K562 (cell line): ENCODE measurements at regions not wholly inside any gene's neighbourhood (a gene's known extent, or its start where the extent isn't known, plus 50 kb on each side); places are given as distances from the start of the nearest gene placed in this dataset.
A peak's percentile ranks its signal among the peaks of the same experiment; 100 is the strongest.
"Not testable (repeated sequence)": the region's sequence is repeated elsewhere in the genome, so short reads cannot be mapped to it uniquely, and the experiment has no call there.

Experiments
- ATAC-seq: fragments of 200-7000 bp; cut with Tn5 transposase; 3 replicates; pipeline ENCODE4 v1.9.1; 2020; ENCODE audit warnings: moderate library complexity
- BruUV-seq: library from RNA; stranded (reverse); fragments of 400-500 nt; replicated peaks from 2 replicates; lab custom pipeline; 2021; lab: Mats Ljungman, UMichigan
- CTCF ChIA-PET: fragments of 300-600 bp; formaldehyde crosslinking; extraction: SDS; loops from one replicate; lab custom pipeline; 2021; ENCODE audit warnings: low intra/inter-chr PET ratio; lab: Yijun Ruan, JAX
- POLR2A ChIA-PET: fragments of 300-600, 350-650 bp; sonication (Branson Sonifier 250); formaldehyde crosslinking; extraction: SDS; loops from one replicate; lab custom pipeline; 2021; ENCODE audit warnings: antibody characterized with exemption, inconsistent platforms; lab: Yijun Ruan, JAX
- DNase-seq, 4 experiments: peaks; one replicate each; pipeline versions ENCODE4 v3.0.0 to v3.0.0-alpha.2; 2011 to 2018; ENCODE audit warnings: low spot score in 3 of 4, mixed read lengths in 3 of 4; ENCODE audit errors: extremely low read depth in 1 of 4
- FAIRE-seq: peaks from 2 replicates; lab custom pipeline; 2011; peaks lifted over from hg19 to GRCh38; lab: Jason Lieb, UNC
- H2AFZ ChIP-seq: 2 replicates; pipeline ENCODE4 v1.6.0; 2011; ENCODE audit warnings: low read depth, low read length, control low read depth, inconsistent platforms
- H3K27ac ChIP-seq: fragments of 200-600 bp; 3 replicates; pipeline ENCODE4 v1.8.0; 2011; ENCODE audit warnings: low read depth, mild to moderate bottlenecking, control low read depth, inconsistent platforms, low read length, moderate library complexity, mixed read lengths; ENCODE audit errors: extremely low read depth
- H3K27me3 ChIP-seq, 2 experiments: fragments of 300-600 bp in 1 of 2; 2 replicates in 1 of 2; 3 replicates in 1 of 2; pipeline versions ENCODE4 v1.6.0 to v1.8.0; 2011; ENCODE audit warnings: inconsistent platforms in 2 of 2, low read length in 2 of 2, mild to moderate bottlenecking in 1 of 2, mixed read lengths in 1 of 2, moderate library complexity in 1 of 2; ENCODE audit not compliant: control insufficient read depth in 2 of 2, insufficient read depth in 2 of 2
- H3K36me3 ChIP-seq: fragments of 300-600 bp; 3 replicates; pipeline ENCODE4 v1.8.0; 2011; ENCODE audit warnings: mild to moderate bottlenecking, low read length, inconsistent platforms; ENCODE audit not compliant: control insufficient read depth, insufficient read depth
- H3K4me1 ChIP-seq, 2 experiments: fragments of 200-600 bp in 1 of 2; replicated peaks in 1 of 2; 2 replicates in 1 of 2; 3 replicates in 1 of 2; pipeline versions ENCODE4 v1.5.1 to v1.8.0; 2011; ENCODE audit warnings: inconsistent platforms in 2 of 2, low read length in 2 of 2, mild to moderate bottlenecking in 1 of 2, mixed read lengths in 1 of 2, moderate library complexity in 1 of 2; ENCODE audit not compliant: control insufficient read depth in 2 of 2, insufficient read depth in 2 of 2
- H3K4me2 ChIP-seq: 2 replicates; pipeline ENCODE4 v1.6.1; 2011; ENCODE audit warnings: low read length, control low read depth, inconsistent platforms, mixed read lengths; ENCODE audit not compliant: insufficient read depth
- H3K4me3 ChIP-seq: fragments of 200-600 bp; sonication (generic), shearing (Covaris generic); 2 replicates; pipeline ENCODE4 v1.5.1; 2016; ENCODE audit warnings: control low read depth, inconsistent platforms
- H3K79me2 ChIP-seq: fragments of 200-600 bp; 3 replicates; pipeline ENCODE4 v1.8.0; 2011; ENCODE audit warnings: low read length, inconsistent platforms; ENCODE audit not compliant: control insufficient read depth, insufficient read depth
- H3K9ac ChIP-seq, 2 experiments: 2 replicates each; pipeline versions ENCODE4 v1.6.0 to v1.6.1; 2011; ENCODE audit warnings: low read depth in 2 of 2, low read length in 2 of 2, control low read depth in 1 of 2, inconsistent platforms in 1 of 2, mild to moderate bottlenecking in 1 of 2, mixed read lengths in 1 of 2; ENCODE audit not compliant: insufficient read depth in 1 of 2
- H3K9me1 ChIP-seq: one replicate; pipeline ENCODE4 v1.6.0; 2011; ENCODE audit warnings: inconsistent platforms, mild to moderate bottlenecking, low read length, moderate library complexity; ENCODE audit not compliant: control insufficient read depth, insufficient read depth
- H3K9me3 ChIP-seq: replicated peaks from 2 replicates; pipeline ENCODE4 v1.5.1; 2011; ENCODE audit warnings: low read depth, low read length, inconsistent platforms; ENCODE audit not compliant: control insufficient read depth, insufficient read depth
- H4K20me1 ChIP-seq: replicated peaks from 2 replicates; pipeline ENCODE4 v1.6.1; 2011; ENCODE audit warnings: low read length, inconsistent platforms, mixed read lengths; ENCODE audit not compliant: control insufficient read depth, insufficient read depth
- CBFB ChIP-seq: sonication (generic); formaldehyde crosslinking; IDR thresholded peaks from 2 replicates; pipeline ENCODE4 v1.4.0; 2020; ENCODE audit warnings: mild to moderate bottlenecking, missing genetic modification reagents
- RBBP5 ChIP-seq: fragments of 200-600 bp; sonication (generic); IDR thresholded peaks from 2 replicates; pipeline ENCODE4 v1.6.1; 2012; ENCODE audit warnings: borderline replicate concordance, mild to moderate bottlenecking, low read length, control low read depth, inconsistent platforms; ENCODE audit not compliant: insufficient read depth, poor library complexity, severe bottlenecking
- REST ChIP-seq, 2 experiments: fragments of 450-650 bp; formaldehyde crosslinking in 1 of 2; IDR thresholded peaks; 2 replicates each; pipeline versions ENCODE4 v1.4.0 to v1.6.1; 2014 to 2020; ENCODE audit warnings: mild to moderate bottlenecking in 2 of 2, borderline replicate concordance in 1 of 2, low read depth in 1 of 2
- SPI1 ChIP-seq: IDR thresholded peaks from 2 replicates; pipeline ENCODE4 v1.6.1; 2011; ENCODE audit warnings: low read depth, low read length, control low read depth, borderline replicate concordance
- TBP ChIP-seq: optimal IDR thresholded peaks from 2 replicates; pipeline ENCODE3; 2011; ENCODE audit warnings: low read depth, low read length, improper control_type of control experiment
- TCF3 ChIP-seq: sonication (generic); formaldehyde crosslinking; IDR thresholded peaks from 2 replicates; pipeline ENCODE4 v1.4.0; 2020; ENCODE audit warnings: mild to moderate bottlenecking, missing genetic modification reagents
- WGBS: fragments of 100-300 bp; shearing (Covaris generic); methylation state at CpG from one replicate; pipeline ENCODE4 v1.1.6; 2016; ENCODE audit warnings: low coverage, mixed read lengths; ENCODE audit not compliant: insufficient coverage; ENCODE audit errors: missing lambda C conversion rate; 5-methylcytosine and 5-hydroxymethylcytosine counted together
- in situ Hi-C: fragments of 300-500 bp; cut with MboI; formaldehyde crosslinking; loops from 4 replicates; pipeline ENCODE4 v1.15.0; 2018; ENCODE audit warnings: inconsistent platforms, mixed read lengths
- intact Hi-C: fragments of 100-400 bp; cut with micrococcal nuclease; formaldehyde crosslinking; loops from 2 replicates; pipeline ENCODE4 v1.14.2; 2022

- no peak for ATAC-seq
- H3K36me3 ChIP-seq, result no peaks in the 10 kb centered on the region
- TF ChIP-seq REST (IDR thresholded peaks at IDR 0.05; ENCODE audit: borderline replicate concordance) (peak; percentile 77), REST (CRISPR knock-in tag; IDR thresholded peaks at IDR 0.05; ENCODE audit: low read depth) (no peak), TBP (no peak), CBFB (CRISPR knock-in tag) (no peak), RBBP5 (no peak), SPI1 (peak; percentile 88; the same call in 1 of the 2 replicates), TCF3 (CRISPR knock-in tag) (no peak)
- no peaks in the 10 kb centered on the region for H3K9me1 ChIP-seq
- no peaks in the 10 kb centered on the region for H3K27me3 ChIP-seq
- H3K9ac ChIP-seq, result no peak overlapping the region
- H3K4me2 ChIP-seq, result no peak overlapping the region
- H3K79me2 ChIP-seq, result no peaks in the 10 kb centered on the region
- CTCF ChIA-PET, result no interaction called here
- in situ Hi-C loops, result no loop called here
- POLR2A ChIA-PET, result interaction anchor here (0.7 kb wide), 1 partner anchor 213 kb away, joined by 3 read pairs; no protein-coding TSS in a partner anchor
- peaks cover 2% of the 10 kb centered on the region; the same call in 1 of the 2 replicates for H3K9me3 ChIP-seq
- DNase-seq, result no peak
- no peaks in the 10 kb centered on the region for H4K20me1 ChIP-seq
- intact Hi-C loops, result no loop called here
- no peak overlapping the region for H3K27ac ChIP-seq
- no peak overlapping the region for H3K4me3 ChIP-seq
- WGBS, result 10% methylated on average over 2 of the region's 2 CpGs
- no TSS peak for BruUV-seq
- no peak overlapping the region for H2AFZ ChIP-seq
- H3K4me1 ChIP-seq, result no peaks in the 10 kb centered on the region
- no peak for FAIRE-seq
These were observed 211.6 kb downstream of the RAP2B start for GRCh38 chr3:153373606-153374005.

- H3K27ac ChIP-seq, H3K9ac ChIP-seq, H3K9me1 ChIP-seq, H3K4me1 ChIP-seq, H3K36me3 ChIP-seq, POLR2A ChIA-PET, H3K4me2 ChIP-seq, DNase-seq, ATAC-seq, H2AFZ ChIP-seq, H3K4me3 ChIP-seq, H3K79me2 ChIP-seq, H4K20me1 ChIP-seq, in situ Hi-C loops, FAIRE-seq, BruUV-seq, H3K27me3 ChIP-seq, intact Hi-C loops, H3K9me3 ChIP-seq, CTCF ChIA-PET: not testable (repeated sequence)
- no CpG with 5 or more reads among the region's 24 CpGs for WGBS
These were observed 216.3 kb downstream of the RAP2B start for GRCh38 chr3:153378366-153378765.
